HEK293T (cell line): ENCODE measurements at regions not wholly inside any gene's neighbourhood (a gene's known extent, or its start where the extent isn't known, plus 50 kb on each side); places are given as distances from the start of the nearest gene placed in this dataset.

Experiments used
- FOXM1 ChIP-seq: fragments of 450-650 bp; IDR thresholded peaks from 2 replicates; pipeline ENCODE4 v1.6.1; 2017; ENCODE audit warnings: mild to moderate bottlenecking, borderline replicate concordance
- LEF1 ChIP-seq: fragments of 450-650 bp; IDR thresholded peaks from 2 replicates; pipeline ENCODE4 v1.6.1; 2017; ENCODE audit warnings: mild to moderate bottlenecking, borderline replicate concordance
- NFRKB ChIP-seq: fragments of 450-650 bp; IDR thresholded peaks from 2 replicates; pipeline ENCODE4 v1.6.1; 2016; ENCODE audit warnings: mild to moderate bottlenecking, moderate library complexity
- TARDBP ChIP-seq: fragments of 450-650 bp; IDR thresholded peaks from 2 replicates; pipeline ENCODE4 v1.6.1; 2016

DNA sequence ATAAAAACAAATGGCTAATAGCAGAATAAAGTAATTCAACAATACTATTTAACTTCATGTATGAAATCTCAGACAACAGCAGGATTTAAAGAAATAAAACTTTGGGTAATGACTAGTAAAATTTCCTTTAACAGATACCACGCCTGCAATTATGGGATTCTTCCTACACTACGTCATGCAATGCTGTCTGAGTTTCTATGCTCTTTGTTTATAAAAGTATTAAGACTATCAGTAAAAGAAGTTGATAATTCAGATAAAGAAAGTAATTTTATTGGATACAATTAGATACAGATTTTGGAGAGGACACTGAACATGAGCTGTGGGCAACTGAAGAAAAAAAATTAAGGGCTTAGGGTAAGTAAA lies 308.4 kb upstream of the LRFN5 start:
- no peak for TF ChIP-seq FOXM1
- TF ChIP-seq LEF1, result no peak
- no peak for TF ChIP-seq NFRKB
- TF ChIP-seq TARDBP, result no peak
